GM20000 (cell line): ENCODE measurements at regions not wholly inside any gene's neighbourhood (a gene's known extent, or its start where the extent isn't known, plus 50 kb on each side); places are given as distances from the start of the nearest gene placed in this dataset.

Source experiments
- DNase-seq: peaks from one replicate; pipeline ENCODE4 v3.0.0; 2012; ENCODE audit warnings: low spot score
- CTCF ChIP-seq: IDR thresholded peaks from 2 replicates; pipeline ENCODE4 v1.5.1; 2012; ENCODE audit warnings: mild to moderate bottlenecking, control low read depth; ENCODE audit errors: extremely low read depth, missing control alignments

- TF ChIP-seq CTCF, result no peak
- no peak for DNase-seq
Observed at GRCh38 chr9:88678008-88678407, 143.0 kb downstream of the NXNL2 start.

- DNase-seq, result no peak
- no peak for TF ChIP-seq CTCF
Observed at GRCh38 chr9:88678431-88678830, 143.5 kb downstream of the NXNL2 start.

- no peak for DNase-seq
- no peak for TF ChIP-seq CTCF
Observed at GRCh38 chr9:88680041-88680440, 145.1 kb downstream of the NXNL2 start.

GRCh38 chr9:88680505-88681160 is 145.7 kb downstream of the NXNL2 start:
- no peak for TF ChIP-seq CTCF
- DNase-seq, result no peak

GRCh38 chr9:88681434-88681833 is 146.5 kb downstream of the NXNL2 start:
- no peak for DNase-seq
- no peak for TF ChIP-seq CTCF

- DNase-seq, result no peak
Observed at GRCh38 chr9:88682431-88682831, 147.5 kb downstream of the NXNL2 start.

GRCh38 chr9:88684046-88684445 is 149.1 kb downstream of the NXNL2 start:
- TF ChIP-seq CTCF, result no peak
- DNase-seq, result no peak

More at GRCh38 chr9:88682431-88682831, 147.5 kb downstream of the NXNL2 start:
- no peak for TF ChIP-seq CTCF
